ENCODE measurements at regions not wholly inside any gene's neighbourhood (a gene's known extent, or its start where the extent isn't known, plus 50 kb on each side); places are given as distances from the start of the nearest gene placed in this dataset.

DNA sequence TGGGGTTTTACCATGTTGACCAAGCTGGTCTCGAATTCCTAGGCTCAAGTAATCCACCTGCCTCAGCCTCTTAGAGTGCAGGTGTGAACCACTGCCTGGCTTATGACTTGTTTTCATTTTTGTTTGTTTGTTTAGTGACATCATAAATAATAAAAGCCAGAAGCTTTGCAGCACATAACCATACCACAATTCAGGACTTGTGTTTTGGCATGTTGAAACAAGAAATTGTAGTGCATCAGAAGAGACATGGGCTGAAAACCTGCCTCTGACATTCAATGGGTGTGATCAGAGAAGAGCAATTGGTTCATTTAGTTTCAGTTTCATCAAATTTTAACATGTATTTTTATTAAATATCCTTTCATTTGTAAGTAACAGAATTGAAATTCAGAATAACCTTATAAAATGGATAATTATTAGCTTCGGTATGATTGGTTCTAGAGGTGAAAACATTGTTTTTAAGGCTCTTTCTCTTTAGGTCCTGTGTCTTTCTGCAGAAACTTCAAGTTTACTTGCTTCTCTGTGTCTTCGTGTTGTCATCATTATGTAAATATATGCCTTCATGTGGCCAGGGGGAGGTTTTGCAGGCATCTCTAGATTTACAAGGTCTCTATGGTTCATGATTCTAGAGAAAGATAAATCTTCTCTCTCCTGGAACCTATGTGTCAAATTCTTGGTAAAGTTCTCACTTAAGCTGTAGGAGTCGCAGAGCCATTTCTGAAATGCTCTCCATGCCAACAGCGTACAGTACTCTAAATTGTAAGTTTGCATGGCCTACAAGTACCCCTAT lies 312.0 kb downstream of the KCNC2 start:
- Histone ChIP-seq H3K4me3 (no peak overlapping the region), H3K9me3 (no peaks in the 10 kb centered on the region), H3K27ac (no peak overlapping the region), H3K27me3 (no peaks in the 10 kb centered on the region), H3K36me3 (no peaks in the 10 kb centered on the region), H3K4me1 (no peaks in the 10 kb centered on the region)
- intact Hi-C loops (cut with DNase I), result no loop called here
- TF ChIP-seq POLR2A (IDR thresholded peaks at IDR 0.05), result no peak
- no peak for TF ChIP-seq EP300 (IDR thresholded peaks at IDR 0.05)
- TF ChIP-seq POLR2AphosphoS5 (IDR thresholded peaks at IDR 0.05), result no peak
- TF ChIP-seq, protein P1, sequence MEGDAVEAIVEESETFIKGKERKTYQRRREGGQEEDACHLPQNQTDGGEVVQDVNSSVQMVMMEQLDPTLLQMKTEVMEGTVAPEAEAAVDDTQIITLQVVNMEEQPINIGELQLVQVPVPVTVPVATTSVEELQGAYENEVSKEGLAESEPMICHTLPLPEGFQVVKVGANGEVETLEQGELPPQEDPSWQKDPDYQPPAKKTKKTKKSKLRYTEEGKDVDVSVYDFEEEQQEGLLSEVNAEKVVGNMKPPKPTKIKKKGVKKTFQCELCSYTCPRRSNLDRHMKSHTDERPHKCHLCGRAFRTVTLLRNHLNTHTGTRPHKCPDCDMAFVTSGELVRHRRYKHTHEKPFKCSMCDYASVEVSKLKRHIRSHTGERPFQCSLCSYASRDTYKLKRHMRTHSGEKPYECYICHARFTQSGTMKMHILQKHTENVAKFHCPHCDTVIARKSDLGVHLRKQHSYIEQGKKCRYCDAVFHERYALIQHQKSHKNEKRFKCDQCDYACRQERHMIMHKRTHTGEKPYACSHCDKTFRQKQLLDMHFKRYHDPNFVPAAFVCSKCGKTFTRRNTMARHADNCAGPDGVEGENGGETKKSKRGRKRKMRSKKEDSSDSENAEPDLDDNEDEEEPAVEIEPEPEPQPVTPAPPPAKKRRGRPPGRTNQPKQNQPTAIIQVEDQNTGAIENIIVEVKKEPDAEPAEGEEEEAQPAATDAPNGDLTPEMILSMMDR (IDR thresholded peaks at IDR 0.05), result no peak
- no peak for DNase-seq
- WGBS, 2 donors, result 84 to 89% methylated on average over 5 of the region's 5 CpGs

DNA sequence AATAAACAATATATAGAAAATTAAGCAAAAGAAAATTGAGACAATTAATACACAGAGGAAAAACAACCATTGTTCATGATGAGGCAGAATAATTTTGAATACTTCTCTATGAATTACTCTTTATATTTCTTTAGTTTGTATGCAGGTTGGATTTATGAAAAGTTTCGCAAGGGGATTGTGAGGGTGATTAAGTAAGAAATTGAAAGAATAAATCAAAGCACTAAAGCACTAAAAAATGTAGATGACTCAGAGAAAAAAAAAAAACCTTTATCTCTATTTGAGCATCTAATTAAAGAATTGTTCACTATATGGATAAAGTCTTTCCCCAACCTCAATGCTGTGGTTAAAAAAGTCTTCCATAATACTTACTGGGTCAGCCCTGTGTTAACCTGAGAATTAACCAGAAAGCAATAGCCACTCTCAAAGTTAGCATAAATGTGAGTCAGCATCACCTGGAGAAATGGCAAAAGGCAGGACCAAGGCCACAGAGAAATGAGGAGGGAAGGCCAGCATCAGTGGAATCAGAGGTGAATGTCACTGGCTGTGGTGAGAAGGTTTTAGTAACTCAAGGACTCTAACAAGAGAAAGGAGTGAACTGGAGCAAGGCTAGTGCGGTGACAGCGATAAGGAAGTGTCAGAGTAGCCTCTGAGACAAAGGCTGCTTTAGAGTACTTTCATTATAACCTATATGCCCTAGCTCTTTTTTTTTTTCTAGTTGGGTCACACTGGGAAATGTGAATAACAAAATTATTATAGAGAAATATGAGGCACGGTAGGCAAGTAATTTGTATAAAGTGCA lies 310.4 kb downstream of the KCNC2 start:
- TF ChIP-seq, protein P1 (IDR thresholded peaks at IDR 0.05), result no peak
- 69 to 86% methylated on average over 4 of the region's 4 CpGs for WGBS, 2 donors

DNA sequence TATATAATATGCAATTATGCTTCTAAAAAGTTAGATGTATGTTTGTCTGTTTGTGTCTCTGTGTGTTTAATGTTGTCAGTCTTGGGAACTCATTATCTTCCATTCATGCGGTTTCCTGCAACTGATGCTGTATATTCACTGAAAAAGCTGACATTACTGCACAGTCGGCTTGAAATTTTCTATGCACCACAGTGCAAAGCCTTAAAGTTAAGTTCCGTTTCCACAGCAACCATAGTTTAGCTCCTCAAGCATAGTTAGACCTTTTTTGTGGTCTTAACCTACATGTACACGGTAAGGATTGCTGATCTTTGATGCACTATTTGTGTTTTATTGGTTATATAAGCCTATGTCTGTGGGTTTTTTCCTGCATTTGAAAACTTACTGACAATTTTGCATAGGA lies 309.4 kb downstream of the KCNC2 start:
- TF ChIP-seq POLR2AphosphoS5 (IDR thresholded peaks at IDR 0.05) (no peak), POLR2A (IDR thresholded peaks at IDR 0.05) (no peak), EP300 (IDR thresholded peaks at IDR 0.05) (no peak)
- TF ChIP-seq, protein P1 (IDR thresholded peaks at IDR 0.05), result no peak
- WGBS, 2 donors, result 74 to 87% methylated on average over 4 of the region's 4 CpGs
- no peaks in the 10 kb centered on the region for H3K9me3 ChIP-seq
- intact Hi-C loops (cut with DNase I), result no loop called here
- no peak for DNase-seq
- no peak overlapping the region for H3K27ac ChIP-seq
- H3K4me1 ChIP-seq, result no peaks in the 10 kb centered on the region
- H3K27me3 ChIP-seq, result no peaks in the 10 kb centered on the region
- no peaks in the 10 kb centered on the region for H3K36me3 ChIP-seq
- H3K4me3 ChIP-seq, result no peak overlapping the region

More for the DNA sequence above, 310.4 kb downstream of the KCNC2 start:
- H3K9me3 ChIP-seq, result no peaks in the 10 kb centered on the region
- H3K4me3 ChIP-seq, result no peak overlapping the region
- intact Hi-C loops (cut with DNase I), result no loop called here
- no peaks in the 10 kb centered on the region for H3K36me3 ChIP-seq
- no peak for DNase-seq
- H3K4me1 ChIP-seq, result no peaks in the 10 kb centered on the region
- no peak overlapping the region for H3K27ac ChIP-seq
- no peaks in the 10 kb centered on the region for H3K27me3 ChIP-seq

DNA sequence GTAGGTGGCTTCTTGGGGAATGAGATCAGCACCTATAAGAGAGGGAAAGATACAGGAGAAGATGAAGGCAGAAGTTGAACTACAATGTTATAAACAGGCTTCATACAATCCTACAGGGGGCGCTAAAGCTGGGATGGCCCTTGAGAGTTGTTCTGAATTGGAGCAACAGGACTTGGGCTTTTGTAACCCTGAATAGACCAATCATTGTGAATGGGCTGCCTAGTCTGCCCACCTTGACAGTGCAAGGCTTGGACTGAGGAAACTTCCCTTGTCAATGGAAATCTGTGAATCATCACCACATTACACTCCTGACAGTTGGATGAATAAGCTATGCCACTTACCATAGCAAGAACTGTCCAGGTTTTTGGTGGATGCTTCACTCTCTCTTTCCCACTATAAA lies 306.1 kb downstream of the KCNC2 start:
- Histone ChIP-seq H3K9me3 (peaks cover 0 to 2% (median under 1%) of the 10 kb centered on the region in 4 donors), H3K27me3 (no peaks in the 10 kb centered on the region), H3K4me1 (no peaks in the 10 kb centered on the region), H3K4me3 (no peak overlapping the region), H3K27ac (no peak overlapping the region), H3K36me3 (no peaks in the 10 kb centered on the region)
- TF ChIP-seq POLR2AphosphoS5 (IDR thresholded peaks at IDR 0.05) (no peak), POLR2A (IDR thresholded peaks at IDR 0.05) (no peak), EP300 (IDR thresholded peaks at IDR 0.05) (no peak)
- TF ChIP-seq, protein P1 (IDR thresholded peaks at IDR 0.05), result no peak
- intact Hi-C loops (cut with DNase I), result no loop called here
- 12 to 47% methylated on average over 1 of the region's 1 CpG for WGBS, 2 donors
- DNase-seq, result no peak

Measured in sigmoid colon (tissue), 6 donors.